PC-3 (cell line): ENCODE measurements at regions not wholly inside any gene's neighbourhood (a gene's known extent, or its start where the extent isn't known, plus 50 kb on each side); places are given as distances from the start of the nearest gene placed in this dataset.
"Not testable (repeated sequence)": the region's sequence is repeated elsewhere in the genome, so short reads cannot be mapped to it uniquely, and the experiment has no call there.

ENCODE experiments used
- ATAC-seq: fragments of 200-7000 bp; cut with Tn5 transposase; 2 replicates; pipeline ENCODE4 v1.9.1; 2020; ENCODE audit warnings: mild to moderate bottlenecking, moderate library complexity
- BruUV-seq: library from RNA; stranded (reverse); fragments of 400-500 nt; replicated peaks from 2 replicates; lab custom pipeline; 2021; lab: Mats Ljungman, UMichigan
- CTCF ChIA-PET: fragments of 300-600 bp; sonication (Branson Sonifier 250); formaldehyde crosslinking; loops from one replicate; lab custom pipeline; 2022; ENCODE audit warnings: antibody characterized with exemption; lab: Charles Lee
- POLR2A ChIA-PET: fragments of 300-600 bp; sonication (Branson Sonifier 250); formaldehyde crosslinking; loops from one replicate; lab custom pipeline; 2022; ENCODE audit warnings: antibody characterized with exemption; ENCODE audit not compliant: unreplicated experiment; lab: Charles Lee
- DNase-seq: peaks from one replicate; pipeline ENCODE4 v3.0.0-alpha.2; 2015
- H2AFZ ChIP-seq: fragments of 300-600 bp; sonication (generic); 2 replicates; pipeline ENCODE4 v1.6.0; 2016; ENCODE audit warnings: antibody characterized with exemption, low read length
- H3F3A ChIP-seq: fragments of 300-600 bp; sonication (generic); one replicate; pipeline ENCODE4 v1.6.0; 2017; ENCODE audit warnings: antibody characterized with exemption, low read length, control low read depth, mild to moderate bottlenecking; ENCODE audit not compliant: unreplicated experiment
- H3K27ac ChIP-seq: fragments of 300-600 bp; sonication (generic); 2 replicates; pipeline ENCODE4 v1.5.1; 2016; ENCODE audit warnings: mild to moderate bottlenecking, low read length
- H3K27me3 ChIP-seq: fragments of 300-600 bp; sonication (generic); 2 replicates; pipeline ENCODE4 v1.6.1; 2016; ENCODE audit warnings: low read length, mixed read lengths
- H3K36me3 ChIP-seq: fragments of 300-600 bp; sonication (generic); 2 replicates; pipeline ENCODE4 v1.6.1; 2016; ENCODE audit warnings: low read depth, mixed run types, low read length, mixed read lengths
- H3K4me1 ChIP-seq: fragments of 300-600 bp; sonication (generic); 2 replicates; pipeline ENCODE4 v1.5.1; 2016; ENCODE audit warnings: low read length; ENCODE audit not compliant: insufficient read depth
- H3K4me2 ChIP-seq: fragments of 300-600 bp; sonication (generic); 2 replicates; pipeline ENCODE4 v1.6.0; 2016; ENCODE audit warnings: low read length
- H3K4me3 ChIP-seq: fragments of 300-600 bp; sonication (generic); 2 replicates; pipeline ENCODE4 v1.5.1; 2016; ENCODE audit warnings: mild to moderate bottlenecking, low read length, mixed read lengths
- H3K79me2 ChIP-seq: fragments of 300-600 bp; sonication (generic); 2 replicates; pipeline ENCODE4 v1.6.1; 2017; ENCODE audit warnings: low read length, mixed read lengths
- H3K9ac ChIP-seq: fragments of 300-600 bp; sonication (generic); 2 replicates; pipeline ENCODE4 v1.6.0; 2016; ENCODE audit warnings: mild to moderate bottlenecking, low read length
- H3K9me2 ChIP-seq: fragments of 300-600 bp; sonication (generic); replicated peaks from 2 replicates; pipeline ENCODE4 v1.6.1; 2016; ENCODE audit warnings: mixed run types, low read length, mixed read lengths
- H3K9me3 ChIP-seq: fragments of 300-600 bp; sonication (generic); 2 replicates; pipeline ENCODE4 v1.6.1; 2016; ENCODE audit warnings: low read length, mixed read lengths
- H4K20me1 ChIP-seq: fragments of 300-600 bp; sonication (generic); 2 replicates; pipeline ENCODE4 v1.6.1; 2016; ENCODE audit warnings: low read length, mixed read lengths
- EZH2 ChIP-seq: fragments of 300-600 bp; sonication (generic); IDR thresholded peaks from one replicate; pipeline ENCODE4 v1.6.1; 2017; ENCODE audit warnings: antibody characterized with exemption, mild to moderate bottlenecking, low read length; ENCODE audit not compliant: unreplicated experiment
- EZH2phosphoT487 ChIP-seq: fragments of 300-600 bp; sonication (generic); IDR thresholded peaks from 2 replicates; pipeline ENCODE4 v1.6.1; 2018; ENCODE audit warnings: mild to moderate bottlenecking, antibody characterized with exemption, low read length, borderline replicate concordance
- intact Hi-C: fragments of 100-400 bp; cut with micrococcal nuclease; formaldehyde crosslinking; loops from 2 replicates; pipeline ENCODE4 v1.9.0; 2023
- TF ChIP-seq, protein P1 (sequence below): fragments of 300-600 bp; sonication (generic); conservative IDR thresholded peaks from 2 replicates; pipeline ENCODE4 v1.5.1; 2017; ENCODE audit warnings: antibody characterized with exemption, low read depth, mild to moderate bottlenecking, low read length

GRCh38 chr2:10196110-10196892 lies 73.8 kb downstream of the RRM2 start:
- H3K4me1 ChIP-seq = no peaks in the 10 kb centered on the region
- TF ChIP-seq, protein P1, sequence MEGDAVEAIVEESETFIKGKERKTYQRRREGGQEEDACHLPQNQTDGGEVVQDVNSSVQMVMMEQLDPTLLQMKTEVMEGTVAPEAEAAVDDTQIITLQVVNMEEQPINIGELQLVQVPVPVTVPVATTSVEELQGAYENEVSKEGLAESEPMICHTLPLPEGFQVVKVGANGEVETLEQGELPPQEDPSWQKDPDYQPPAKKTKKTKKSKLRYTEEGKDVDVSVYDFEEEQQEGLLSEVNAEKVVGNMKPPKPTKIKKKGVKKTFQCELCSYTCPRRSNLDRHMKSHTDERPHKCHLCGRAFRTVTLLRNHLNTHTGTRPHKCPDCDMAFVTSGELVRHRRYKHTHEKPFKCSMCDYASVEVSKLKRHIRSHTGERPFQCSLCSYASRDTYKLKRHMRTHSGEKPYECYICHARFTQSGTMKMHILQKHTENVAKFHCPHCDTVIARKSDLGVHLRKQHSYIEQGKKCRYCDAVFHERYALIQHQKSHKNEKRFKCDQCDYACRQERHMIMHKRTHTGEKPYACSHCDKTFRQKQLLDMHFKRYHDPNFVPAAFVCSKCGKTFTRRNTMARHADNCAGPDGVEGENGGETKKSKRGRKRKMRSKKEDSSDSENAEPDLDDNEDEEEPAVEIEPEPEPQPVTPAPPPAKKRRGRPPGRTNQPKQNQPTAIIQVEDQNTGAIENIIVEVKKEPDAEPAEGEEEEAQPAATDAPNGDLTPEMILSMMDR = no peak
- TF ChIP-seq EZH2phosphoT487 (no peak), EZH2 (no peak)
- H3F3A ChIP-seq = no peaks in the 10 kb centered on the region
- H3K9ac ChIP-seq = no peak overlapping the region
- ATAC-seq (no peak), DNase-seq (no peak)
- H3K4me2 ChIP-seq = no peak overlapping the region
- no peaks in the 10 kb centered on the region for H4K20me1 ChIP-seq
- ChIA-PET CTCF (no interaction called here), POLR2A (no interaction called here)
- no TSS peak for BruUV-seq
- no peak overlapping the region for H3K27ac ChIP-seq
- no peaks in the 10 kb centered on the region for H3K9me3 ChIP-seq
- no peaks in the 10 kb centered on the region for H3K36me3 ChIP-seq
- H3K79me2 ChIP-seq = no peaks in the 10 kb centered on the region
- no peak overlapping the region for H2AFZ ChIP-seq
- H3K9me2 ChIP-seq = no peaks in the 10 kb centered on the region
- no peak overlapping the region for H3K4me3 ChIP-seq
- no peaks in the 10 kb centered on the region for H3K27me3 ChIP-seq
- intact Hi-C loops = no loop called here

DNA sequence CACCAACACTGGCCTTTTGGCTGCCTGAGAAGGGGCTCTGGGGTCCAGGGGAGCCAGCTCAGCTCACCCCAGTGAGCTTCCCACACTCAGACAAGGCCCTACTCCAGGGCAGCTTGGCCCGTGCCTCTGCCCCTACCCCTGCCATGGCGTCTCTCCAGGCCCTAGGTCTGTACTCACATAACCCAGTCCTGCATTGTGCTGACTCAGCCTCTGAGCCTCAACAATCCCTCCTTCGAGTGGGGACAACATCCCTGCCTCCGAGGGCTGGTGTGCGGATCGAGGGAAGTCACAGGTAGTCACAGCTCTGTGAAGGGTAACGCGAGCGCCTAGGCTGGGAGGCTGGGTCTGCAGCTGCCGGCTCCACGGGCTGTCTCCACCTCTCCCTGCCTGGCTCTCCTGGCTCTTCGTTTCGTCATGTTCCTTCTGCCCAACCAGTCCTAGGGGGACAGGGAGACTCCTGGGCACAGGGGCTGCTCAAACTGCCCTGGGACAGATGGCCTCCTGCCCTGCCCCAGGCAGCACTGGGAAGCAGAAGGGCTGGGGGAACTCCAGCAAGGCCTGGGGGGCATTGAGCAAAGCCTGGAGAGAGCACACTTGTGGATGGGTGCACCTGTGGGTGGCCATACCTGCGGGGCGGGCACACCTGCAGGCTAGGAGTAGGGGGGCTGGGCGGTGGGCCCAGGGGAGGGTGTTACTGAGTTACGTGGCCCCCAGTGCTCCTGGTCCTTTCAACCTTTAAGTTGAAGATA lies 74.6 kb downstream of the RRM2 start:
- no peaks in the 10 kb centered on the region for H3K27me3 ChIP-seq
- no peaks in the 10 kb centered on the region for H3K36me3 ChIP-seq
- no peaks in the 10 kb centered on the region for H3K9me2 ChIP-seq
- TF ChIP-seq EZH2phosphoT487 (no peak), EZH2 (no peak)
- TF ChIP-seq, protein P1 = no peak
- no peak overlapping the region for H3K4me2 ChIP-seq
- H3K4me3 ChIP-seq = no peak overlapping the region
- POLR2A ChIA-PET = no interaction called here
- intact Hi-C loops = no loop called here
- no peak overlapping the region for H3K27ac ChIP-seq
- BruUV-seq = no TSS peak
- no peaks in the 10 kb centered on the region for H3F3A ChIP-seq
- H3K79me2 ChIP-seq = no peaks in the 10 kb centered on the region
- ATAC-seq = no peak
- H2AFZ ChIP-seq = no peak overlapping the region
- no peak overlapping the region for H3K9ac ChIP-seq
- CTCF ChIA-PET = no interaction called here
- H3K9me3 ChIP-seq = no peaks in the 10 kb centered on the region
- no peaks in the 10 kb centered on the region for H3K4me1 ChIP-seq
- DNase-seq = no peak
- no peaks in the 10 kb centered on the region for H4K20me1 ChIP-seq

DNA sequence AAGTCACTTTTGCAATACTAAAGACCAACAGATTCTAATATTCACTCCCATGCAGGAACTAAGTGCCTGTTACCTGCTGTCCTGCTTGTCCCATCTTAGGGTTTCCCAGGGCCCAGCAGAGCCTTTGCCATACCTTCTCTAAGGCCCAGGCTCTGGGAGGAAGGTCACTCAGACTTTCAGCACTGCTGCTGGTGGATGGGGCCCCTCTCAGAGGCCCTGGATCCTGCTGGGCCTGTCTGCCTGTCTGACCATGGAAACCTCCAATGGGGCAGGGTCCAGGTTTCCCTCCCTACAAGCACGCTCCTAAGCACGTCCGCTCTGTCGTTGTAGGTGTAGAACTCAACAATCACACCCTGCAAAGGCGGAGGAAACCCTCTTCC lies 75.1 kb downstream of the RRM2 start:
- CTCF ChIA-PET = no interaction called here
- POLR2A ChIA-PET = no interaction called here

DNA sequence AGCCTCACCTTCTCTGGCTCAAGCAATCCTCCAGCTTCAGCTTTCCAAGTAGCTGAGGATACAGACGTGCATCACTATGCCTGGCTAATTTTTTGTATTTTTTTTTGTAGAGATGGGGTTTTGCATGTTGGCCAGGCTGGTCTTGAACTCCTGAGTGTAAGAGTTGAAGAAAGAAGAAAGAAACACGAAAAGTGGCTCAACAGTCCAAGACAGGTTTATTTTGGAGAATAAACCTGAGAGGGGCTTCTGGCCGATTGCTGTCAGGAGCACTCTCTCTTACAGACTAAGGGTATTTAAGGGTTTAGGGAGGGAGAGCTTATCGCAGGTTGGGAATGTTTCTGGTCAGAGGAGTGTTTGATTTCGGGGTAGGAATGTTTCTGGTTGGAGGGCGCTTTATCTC lies 75.9 kb downstream of the RRM2 start:
- intact Hi-C loops, H3K36me3 ChIP-seq, H3K4me3 ChIP-seq, H3K9me3 ChIP-seq, ATAC-seq, H3K27me3 ChIP-seq, DNase-seq, H3K4me1 ChIP-seq, H2AFZ ChIP-seq, H3K4me2 ChIP-seq, H3K27ac ChIP-seq, CTCF ChIA-PET, H3K9me2 ChIP-seq, H3F3A ChIP-seq, H3K79me2 ChIP-seq, H3K9ac ChIP-seq, H4K20me1 ChIP-seq, BruUV-seq, POLR2A ChIA-PET: not testable (repeated sequence)

More for the DNA sequence above, 75.1 kb downstream of the RRM2 start:
- Histone ChIP-seq H3K4me1 (no peaks in the 10 kb centered on the region), H4K20me1 (no peaks in the 10 kb centered on the region), H3K79me2 (no peaks in the 10 kb centered on the region), H3K9me2 (no peaks in the 10 kb centered on the region), H3K27me3 (no peaks in the 10 kb centered on the region), H3K27ac (no peak overlapping the region), H3K9ac (no peak overlapping the region), H3F3A (no peaks in the 10 kb centered on the region), H3K4me3 (no peak overlapping the region), H3K9me3 (no peaks in the 10 kb centered on the region), H3K4me2 (no peak overlapping the region), H2AFZ (no peak overlapping the region), H3K36me3 (no peaks in the 10 kb centered on the region)
- intact Hi-C loops = no loop called here
- no peak for ATAC-seq
- DNase-seq = no peak
- no TSS peak for BruUV-seq
- TF ChIP-seq, protein P1 = no peak
- TF ChIP-seq EZH2 = no peak
- no peak for TF ChIP-seq EZH2phosphoT487
